H1 (cell line): ENCODE measurements at regions not wholly inside any gene's neighbourhood (a gene's known extent, or its start where the extent isn't known, plus 50 kb on each side); places are given as distances from the start of the nearest gene placed in this dataset.

Experiments
- CHD1 ChIP-seq: IDR thresholded peaks from 2 replicates; pipeline ENCODE4 v1.6.1; 2012; ENCODE audit warnings: low read depth, low read length, improper control_type of control experiment
- CHD2 ChIP-seq: IDR thresholded peaks from 2 replicates; pipeline ENCODE4 v1.6.1; 2012; ENCODE audit warnings: low read length, improper control_type of control experiment
- CHD7 ChIP-seq: fragments of 300-600 bp; sonication (generic); IDR thresholded peaks from 2 replicates; pipeline ENCODE4 v1.7.1; 2012; ENCODE audit warnings: low read length, moderate library complexity, mild to moderate bottlenecking, inconsistent platforms; ENCODE audit not compliant: insufficient replicate concordance
- USF2 ChIP-seq: IDR thresholded peaks from 2 replicates; pipeline ENCODE4 v1.6.1; 2011; ENCODE audit warnings: low read length, improper control_type of control experiment

DNA sequence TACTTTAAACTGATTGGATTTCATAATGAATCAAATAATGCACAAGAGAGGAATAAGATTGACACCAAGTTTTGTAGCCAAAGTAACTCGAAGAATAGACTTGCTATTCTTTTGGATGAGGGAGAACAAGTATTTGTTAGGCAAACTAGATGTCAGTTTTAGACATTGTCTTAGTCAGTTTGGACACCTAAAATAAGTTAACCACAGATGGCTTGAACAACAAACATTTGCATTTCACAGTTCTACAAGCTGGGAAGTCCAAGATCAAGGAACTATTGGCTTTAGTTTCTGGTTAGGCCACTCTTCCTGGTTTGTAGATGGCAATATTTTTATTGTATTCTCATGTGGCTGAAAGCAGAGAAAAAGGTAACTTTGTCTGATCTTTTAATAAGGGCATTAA is 61.3 kb upstream of the OSTN start (continued):
- no peak for TF ChIP-seq USF2
- no peak for TF ChIP-seq CHD2
- no peak for TF ChIP-seq CHD7
- TF ChIP-seq CHD1, result no peak
- TF ChIP-seq, all 59 proteins: peak for 0
